HG02870 (cell line): ENCODE measurements at regions not wholly inside any gene's neighbourhood (a gene's known extent, or its start where the extent isn't known, plus 50 kb on each side); places are given as distances from the start of the nearest gene placed in this dataset.
A peak's percentile ranks its signal among the peaks of the same experiment; 100 is the strongest.

Source experiments
- ATAC-seq: cut with Tn5 transposase; IDR thresholded peaks from one replicate; pipeline ENCODE4 v1.9.1; 2021; ENCODE audit warnings: mild to moderate bottlenecking, moderate library complexity; ENCODE audit not compliant: unreplicated experiment

DNA sequence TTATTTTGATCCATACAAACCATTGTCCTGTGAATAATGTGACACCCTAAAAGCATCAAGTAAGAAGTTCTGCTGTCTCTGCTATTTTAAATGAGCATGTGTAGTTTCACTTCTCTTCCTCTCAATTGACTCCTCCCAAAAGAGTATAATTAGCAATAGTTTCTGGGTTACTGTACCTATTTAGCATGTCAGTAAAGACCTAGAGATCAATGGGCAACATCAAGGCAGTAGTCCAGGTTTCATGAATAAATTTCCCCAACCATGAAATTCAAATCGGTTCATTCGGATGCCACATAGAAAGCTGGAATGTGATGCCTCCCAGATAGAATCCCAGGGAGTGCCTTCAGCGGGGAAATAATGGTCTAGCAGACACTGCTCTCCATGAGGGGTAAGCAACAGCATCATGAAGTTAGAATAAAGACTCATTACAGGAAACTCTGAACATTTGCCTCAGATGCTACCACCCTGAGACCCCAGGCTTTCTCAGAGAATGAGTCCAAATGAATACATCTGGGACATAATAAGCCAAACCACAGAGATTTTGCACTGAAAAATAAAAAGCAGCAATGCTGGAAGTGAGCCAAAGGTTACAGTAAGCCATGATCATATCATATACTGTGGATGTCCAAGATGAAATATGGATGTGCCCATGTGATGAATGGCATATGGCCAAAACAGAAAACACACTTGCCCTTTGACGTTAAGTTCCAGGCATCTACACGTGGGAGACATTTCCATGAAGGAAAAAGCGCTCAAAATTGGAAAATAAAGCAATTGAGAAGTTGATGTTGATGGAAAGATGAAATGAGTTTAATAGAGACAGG, 1107.0 kb upstream of the SEMA6A start:
- peak; percentile 56 for ATAC-seq

DNA sequence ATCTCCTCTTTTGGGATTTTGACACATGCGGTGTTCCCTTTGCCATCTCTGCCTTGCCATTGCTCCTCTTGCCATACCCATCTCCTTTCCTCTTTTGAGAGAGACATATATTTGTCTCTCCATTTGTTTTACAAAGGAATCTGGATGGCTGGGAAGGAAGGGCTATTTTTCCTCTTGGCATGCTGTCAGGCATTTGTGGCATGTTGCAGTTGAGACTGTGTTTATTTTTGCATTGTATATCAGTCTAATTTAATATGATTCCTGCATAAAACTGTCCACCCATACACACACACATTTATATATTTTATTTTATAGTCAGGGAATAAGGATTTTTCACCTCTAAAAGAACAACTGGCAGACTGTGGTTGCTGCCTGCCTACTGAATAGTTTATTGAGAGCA, 1105.8 kb upstream of the SEMA6A start:
- ATAC-seq, result no peak

DNA sequence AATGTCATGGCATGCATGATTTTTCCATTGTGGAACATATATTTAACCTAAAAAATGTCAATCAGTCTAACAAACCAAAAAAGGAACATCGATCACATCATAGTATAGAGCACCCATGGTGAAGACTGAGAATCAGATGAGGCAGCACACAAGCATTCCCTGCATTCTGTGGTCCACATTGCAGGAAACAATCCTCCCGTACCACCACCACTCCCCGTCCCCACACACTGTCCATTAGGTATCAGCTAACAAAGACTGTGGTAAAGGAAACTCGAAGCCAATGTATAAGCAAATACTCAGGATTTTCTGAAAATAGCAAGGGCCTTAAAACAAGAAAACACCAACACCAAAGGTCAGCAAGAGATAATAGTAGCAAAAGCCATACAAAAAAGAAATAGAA, 1104.4 kb upstream of the SEMA6A start:
- no peak for ATAC-seq

- no peak for ATAC-seq
These were observed 1101.0 kb upstream of the SEMA6A start for GRCh38 chr5:117675646-117676045.

DNA sequence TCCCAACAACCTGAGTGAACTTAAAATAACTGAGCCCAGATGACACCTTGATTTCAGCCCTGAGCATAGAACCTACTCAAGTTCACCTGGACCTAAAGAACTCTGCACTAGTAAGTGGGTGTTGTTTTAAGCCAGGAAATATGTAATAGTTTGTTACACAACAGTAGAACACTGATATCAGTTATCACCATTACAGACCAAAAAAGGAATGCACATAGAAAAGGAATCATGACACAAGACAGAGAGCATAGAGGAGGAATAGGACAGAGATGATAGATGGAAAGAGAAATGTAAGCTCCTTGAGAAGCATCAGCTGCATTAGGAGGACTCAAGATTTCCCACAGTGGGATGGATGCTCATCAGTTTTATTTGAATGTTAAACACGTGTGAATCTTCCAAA, 1096.9 kb upstream of the SEMA6A start:
- ATAC-seq, result no peak

DNA sequence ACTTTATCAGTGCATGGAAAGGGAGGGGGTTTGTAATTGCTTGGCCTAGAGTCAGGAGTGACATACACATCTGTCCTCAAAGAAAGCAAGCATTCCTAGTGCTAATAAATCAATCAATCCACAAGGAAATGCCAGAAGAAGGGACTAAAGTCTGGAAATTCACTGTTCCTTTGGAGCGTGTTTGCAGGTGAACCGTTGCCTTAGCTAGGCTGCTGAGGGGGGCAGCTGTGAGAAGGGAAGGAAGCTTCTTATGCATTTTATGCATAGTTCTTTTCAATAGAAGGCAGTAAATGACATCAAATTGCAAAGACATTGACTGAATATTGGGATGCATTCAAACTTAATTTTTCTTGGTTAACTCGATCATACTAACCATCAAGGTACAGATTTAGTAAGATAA, 1092.5 kb upstream of the SEMA6A start:
- ATAC-seq, result no peak

- ATAC-seq, result no peak
These were observed 1090.5 kb upstream of the SEMA6A start for GRCh38 chr5:117665121-117665520.

- no peak for ATAC-seq
These were observed 1087.7 kb upstream of the SEMA6A start for GRCh38 chr5:117662361-117662760.

- ATAC-seq, result no peak
These were observed 1082.9 kb upstream of the SEMA6A start for GRCh38 chr5:117657541-117657940.

DNA sequence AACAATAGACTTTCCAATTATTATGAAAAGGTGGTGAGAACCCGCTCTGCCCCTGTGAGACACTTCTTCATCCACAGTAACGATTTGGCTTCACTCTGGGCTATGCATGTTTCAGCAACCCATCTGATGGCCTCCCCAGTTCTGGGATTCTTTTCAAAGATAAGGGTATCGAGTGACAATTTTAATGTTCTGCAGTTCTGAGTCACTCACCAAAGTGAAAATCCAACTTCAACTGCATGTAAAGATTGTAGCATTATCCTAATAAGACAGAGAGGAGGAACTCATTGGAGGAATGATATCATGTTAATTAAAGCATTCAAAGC, 1078.3 kb upstream of the SEMA6A start:
- ATAC-seq, result no peak

GRCh38 chr5:117652036-117652957, 1077.7 kb upstream of the SEMA6A start:
- no peak for ATAC-seq

DNA sequence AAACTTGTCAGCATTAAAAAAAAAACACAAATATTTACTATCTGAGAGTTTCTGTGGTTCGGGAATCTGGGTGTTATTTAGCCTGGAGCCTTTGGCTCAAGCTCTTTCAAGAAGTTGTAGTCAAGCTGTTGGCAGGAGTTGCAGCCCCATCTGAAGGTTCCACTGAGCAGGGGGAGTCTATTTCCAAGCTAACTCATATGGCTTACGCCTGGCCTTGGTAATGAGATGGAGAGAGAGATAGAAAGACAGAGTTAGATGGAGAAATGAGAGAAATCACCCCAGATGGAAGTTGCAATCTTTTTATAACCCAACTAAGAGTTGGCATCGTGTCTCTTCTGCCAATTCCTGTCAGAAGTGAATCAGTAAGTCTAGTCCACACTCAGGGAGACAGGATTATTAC, 1075.2 kb upstream of the SEMA6A start:
- ATAC-seq, result no peak

GRCh38 chr5:117645400-117645799, 1070.8 kb upstream of the SEMA6A start:
- ATAC-seq, result no peak

DNA sequence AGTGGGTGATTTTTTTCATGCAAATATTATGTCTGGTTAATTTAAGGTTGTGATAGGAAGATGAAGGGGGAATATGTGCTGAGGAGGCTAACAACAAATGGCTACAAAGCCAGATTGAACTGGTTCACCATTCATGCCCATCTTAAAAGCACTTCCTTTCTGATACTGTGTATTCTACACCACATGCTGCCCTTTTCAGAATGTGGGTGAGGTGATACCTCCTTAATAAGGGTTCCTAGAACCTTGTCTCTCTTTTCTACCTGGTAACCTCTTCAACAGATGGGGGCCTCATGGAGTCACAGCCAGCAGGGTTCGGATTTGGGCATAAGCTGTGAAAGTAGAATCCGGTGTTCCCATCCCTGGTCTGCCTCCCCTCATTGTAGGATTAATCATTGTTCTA, 1064.0 kb upstream of the SEMA6A start:
- ATAC-seq, result no peak

DNA sequence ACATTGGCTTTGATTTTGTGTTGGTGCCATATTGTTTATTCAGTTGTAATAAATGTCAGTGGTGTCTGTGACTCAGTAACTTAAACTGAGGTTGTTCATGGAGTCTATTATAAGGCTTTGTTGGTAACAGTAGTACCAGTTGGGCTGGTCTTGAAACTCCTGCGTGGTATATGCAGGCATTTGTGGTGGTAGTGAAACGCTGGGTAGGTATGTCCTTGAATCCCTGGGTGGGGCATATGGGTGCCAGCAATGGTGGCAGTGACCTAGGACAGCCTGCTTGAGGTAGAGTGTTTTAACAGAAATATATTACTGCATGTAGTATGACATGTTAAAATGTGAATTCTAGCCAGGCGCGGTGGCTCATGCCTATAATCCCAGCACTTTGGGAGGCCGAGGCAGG, 1058.5 kb upstream of the SEMA6A start:
- ATAC-seq, result no peak

DNA sequence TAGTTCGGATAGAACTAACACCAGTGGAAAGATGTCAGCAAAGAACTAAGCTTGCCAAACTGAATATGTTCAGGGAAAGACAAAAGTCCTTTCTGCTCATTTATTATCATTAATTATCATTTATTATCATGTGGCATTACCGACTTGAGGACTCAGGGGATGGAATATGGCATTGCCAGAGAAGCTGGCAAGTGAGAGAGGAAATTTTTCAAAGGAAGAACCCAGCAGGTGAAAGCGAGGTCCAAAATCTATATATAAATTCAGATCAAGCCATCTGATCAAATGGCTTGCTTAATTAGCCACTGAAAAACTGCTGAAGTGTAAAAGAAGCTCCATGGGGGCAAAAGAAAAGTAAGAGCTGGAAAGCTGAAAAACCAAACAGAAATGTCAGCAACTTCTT, 1049.6 kb upstream of the SEMA6A start:
- no peak for ATAC-seq

DNA sequence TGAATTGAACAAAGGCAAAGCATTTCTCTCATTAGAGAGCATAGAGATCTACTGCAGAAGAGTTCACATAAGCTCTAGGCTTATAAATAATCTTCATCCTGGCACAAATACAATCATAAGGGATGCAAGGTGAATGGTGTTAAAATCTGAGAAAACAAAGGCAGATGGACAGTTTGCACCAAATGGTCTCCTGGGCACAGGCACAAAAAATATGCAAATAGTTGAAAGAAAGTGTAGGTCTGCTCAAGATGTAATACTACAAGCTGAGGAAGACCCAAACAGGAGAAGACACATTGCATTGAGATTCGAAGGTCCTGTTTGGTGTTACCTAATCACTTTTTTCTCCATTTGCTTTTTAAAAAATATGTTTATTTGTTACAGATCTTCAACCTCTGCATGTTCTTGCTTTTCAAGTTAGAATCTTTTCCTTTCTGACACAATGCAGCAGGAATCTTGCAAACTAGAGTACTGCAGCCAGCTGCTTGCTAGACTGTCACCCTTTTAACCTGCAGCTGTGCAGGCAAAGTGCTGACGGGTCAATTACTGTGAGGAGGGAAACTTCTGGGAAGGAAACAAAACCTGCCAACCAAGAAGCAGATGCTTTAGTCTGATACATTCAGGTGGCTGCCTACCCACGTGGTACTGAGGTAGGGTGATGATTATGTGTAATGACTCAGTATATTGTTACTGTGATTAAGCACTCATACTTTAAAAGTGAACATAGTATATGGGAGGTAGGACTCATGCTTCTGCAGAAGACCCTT, 1048.6 kb upstream of the SEMA6A start:
- ATAC-seq, result no peak

GRCh38 chr5:117621921-117622320, 1047.3 kb upstream of the SEMA6A start:
- ATAC-seq, result no peak

DNA sequence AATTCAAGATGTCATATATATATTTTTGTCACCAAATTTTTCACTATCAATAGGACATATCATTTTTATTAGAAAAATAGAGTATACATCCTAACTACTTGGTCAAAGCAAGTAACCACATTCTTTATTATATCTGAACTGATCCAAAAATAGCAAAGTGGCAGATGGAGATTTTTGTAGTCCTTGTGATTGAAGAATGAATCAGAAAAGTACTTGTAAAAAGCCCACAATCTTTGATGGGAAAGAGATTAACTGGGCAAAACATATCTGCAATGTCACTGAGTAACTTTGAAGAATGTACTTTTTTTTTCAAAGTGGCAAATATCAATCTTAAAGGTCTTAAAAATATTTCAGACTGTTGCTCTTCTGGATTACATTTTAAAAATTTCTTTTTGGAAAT, 1040.6 kb upstream of the SEMA6A start:
- no peak for ATAC-seq

DNA sequence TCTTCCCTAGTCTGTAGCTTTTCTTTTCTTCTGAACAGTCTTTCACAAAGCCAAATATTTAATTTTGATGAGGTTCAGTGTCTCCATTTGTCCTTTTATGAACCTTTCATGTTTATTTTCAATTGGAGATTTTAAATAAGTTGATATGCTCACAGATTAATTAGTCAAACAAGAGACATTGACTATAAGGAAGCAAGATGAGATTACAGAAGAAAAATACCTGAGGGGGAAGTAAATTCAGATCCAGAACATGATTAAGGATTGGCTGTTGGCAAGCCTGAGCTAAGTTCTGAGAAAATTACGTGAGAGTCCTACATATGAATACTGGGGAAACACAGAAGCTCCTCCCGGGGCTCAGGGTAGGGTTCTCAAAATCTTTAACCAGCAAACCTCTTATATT, 1039.8 kb upstream of the SEMA6A start:
- ATAC-seq, result no peak

DNA sequence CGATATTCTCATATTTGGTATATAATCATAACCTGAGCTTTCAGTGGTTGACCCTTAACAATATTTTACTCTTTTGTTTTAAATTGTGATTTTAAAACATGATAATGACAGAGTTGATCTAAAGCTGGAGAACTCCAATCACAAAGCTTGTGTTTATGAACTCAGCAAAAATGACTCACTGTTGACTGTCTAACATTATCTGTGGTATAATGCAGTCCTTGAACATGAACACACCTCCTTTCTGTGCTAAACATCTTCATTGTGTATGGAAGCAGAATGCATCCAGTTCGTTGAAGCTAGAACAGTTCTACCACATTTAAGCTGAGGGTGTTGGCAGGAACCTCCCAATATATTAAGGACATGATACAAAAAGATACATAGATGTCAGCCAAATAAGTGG, 1030.2 kb upstream of the SEMA6A start:
- no peak for ATAC-seq
